Stomach (tissue), 4 donors: ENCODE measurements at regions not wholly inside any gene's neighbourhood (a gene's known extent, or its start where the extent isn't known, plus 50 kb on each side); places are given as distances from the start of the nearest gene placed in this dataset.

Experiments
- EP300 ChIP-seq: sonication (generic); formaldehyde crosslinking; IDR thresholded peaks from one replicate; pipeline ENCODE4 v1.6.1; 2017; ENCODE audit warnings: antibody characterized with exemption
- TF ChIP-seq, protein P1 (sequence below), 7 experiments: fragments of 450-650 bp in 4 of 7; fragments of 200-600 bp in 3 of 7; sonication (generic) in 3 of 7; IDR thresholded peaks; one replicate each; pipeline ENCODE4 v1.5.1; 2016 to 2019; ENCODE audit warnings: antibody characterized with exemption in 7 of 7, control low read depth in 2 of 7, mild to moderate bottlenecking in 1 of 7

DNA sequence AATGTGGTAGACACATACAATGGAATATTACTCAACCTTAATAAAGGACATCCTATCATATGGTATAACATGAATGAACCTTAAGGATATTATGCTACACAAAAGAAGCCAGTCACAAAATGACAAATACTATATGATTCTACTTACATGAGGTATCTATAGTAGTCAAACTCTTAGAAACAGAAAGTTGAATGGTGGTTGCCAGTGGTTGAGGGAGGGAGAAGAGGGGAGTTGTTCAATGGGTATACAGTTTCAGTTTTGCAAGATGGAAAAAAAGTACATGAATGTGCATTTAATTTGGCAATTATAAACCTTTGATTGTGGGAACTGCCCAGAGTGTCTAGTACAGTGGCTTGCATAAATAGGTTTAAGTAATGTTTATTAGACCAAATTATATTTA lies 473.3 kb upstream of the ZNF608 start:
- TF ChIP-seq, protein P1, sequence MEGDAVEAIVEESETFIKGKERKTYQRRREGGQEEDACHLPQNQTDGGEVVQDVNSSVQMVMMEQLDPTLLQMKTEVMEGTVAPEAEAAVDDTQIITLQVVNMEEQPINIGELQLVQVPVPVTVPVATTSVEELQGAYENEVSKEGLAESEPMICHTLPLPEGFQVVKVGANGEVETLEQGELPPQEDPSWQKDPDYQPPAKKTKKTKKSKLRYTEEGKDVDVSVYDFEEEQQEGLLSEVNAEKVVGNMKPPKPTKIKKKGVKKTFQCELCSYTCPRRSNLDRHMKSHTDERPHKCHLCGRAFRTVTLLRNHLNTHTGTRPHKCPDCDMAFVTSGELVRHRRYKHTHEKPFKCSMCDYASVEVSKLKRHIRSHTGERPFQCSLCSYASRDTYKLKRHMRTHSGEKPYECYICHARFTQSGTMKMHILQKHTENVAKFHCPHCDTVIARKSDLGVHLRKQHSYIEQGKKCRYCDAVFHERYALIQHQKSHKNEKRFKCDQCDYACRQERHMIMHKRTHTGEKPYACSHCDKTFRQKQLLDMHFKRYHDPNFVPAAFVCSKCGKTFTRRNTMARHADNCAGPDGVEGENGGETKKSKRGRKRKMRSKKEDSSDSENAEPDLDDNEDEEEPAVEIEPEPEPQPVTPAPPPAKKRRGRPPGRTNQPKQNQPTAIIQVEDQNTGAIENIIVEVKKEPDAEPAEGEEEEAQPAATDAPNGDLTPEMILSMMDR (IDR thresholded peaks at IDR 0.05) = no peak
- no peak for TF ChIP-seq EP300
